Stimulated activated CD4-positive, alpha-beta T cell treated with anti-CD3 and anti-CD28 coated beads, Interleukin-4, amount 100 ng/mL, for 1 hour (primary cell): ENCODE measurements at regions not wholly inside any gene's neighbourhood (a gene's known extent, or its start where the extent isn't known, plus 50 kb on each side); places are given as distances from the start of the nearest gene placed in this dataset.

Experiments used
- DNase-seq: peaks from one replicate; pipeline ENCODE4 v3.0.0-alpha.2; 2020

GRCh38 chr2:128403814-128404708, 85.4 kb upstream of the HS6ST1 start:
- DNase-seq: no peak

- no peak for DNase-seq
Observed at GRCh38 chr2:128404709-128405466, 86.2 kb upstream of the HS6ST1 start.

DNA sequence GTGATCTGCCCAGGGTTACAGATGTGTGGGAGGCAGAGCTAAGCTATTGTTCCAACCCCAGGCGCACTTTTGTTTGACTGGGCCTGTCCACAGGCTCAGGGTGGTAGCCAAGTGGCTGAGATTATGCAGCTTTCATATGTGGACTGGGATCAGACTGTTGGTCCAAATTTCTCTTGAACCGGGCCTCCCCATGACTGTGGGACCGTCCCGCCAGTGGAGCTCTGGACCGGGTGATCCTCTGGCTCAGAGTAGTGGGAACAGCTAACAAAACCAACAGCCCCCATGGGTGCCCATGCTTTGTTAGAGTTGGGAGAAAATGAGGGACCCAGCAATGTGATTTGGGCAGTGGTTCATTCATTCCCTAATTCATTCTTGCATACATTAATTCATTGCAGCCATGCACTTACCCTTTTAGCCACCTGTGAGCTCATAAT, 86.8 kb upstream of the HS6ST1 start:
- no peak for DNase-seq

DNA sequence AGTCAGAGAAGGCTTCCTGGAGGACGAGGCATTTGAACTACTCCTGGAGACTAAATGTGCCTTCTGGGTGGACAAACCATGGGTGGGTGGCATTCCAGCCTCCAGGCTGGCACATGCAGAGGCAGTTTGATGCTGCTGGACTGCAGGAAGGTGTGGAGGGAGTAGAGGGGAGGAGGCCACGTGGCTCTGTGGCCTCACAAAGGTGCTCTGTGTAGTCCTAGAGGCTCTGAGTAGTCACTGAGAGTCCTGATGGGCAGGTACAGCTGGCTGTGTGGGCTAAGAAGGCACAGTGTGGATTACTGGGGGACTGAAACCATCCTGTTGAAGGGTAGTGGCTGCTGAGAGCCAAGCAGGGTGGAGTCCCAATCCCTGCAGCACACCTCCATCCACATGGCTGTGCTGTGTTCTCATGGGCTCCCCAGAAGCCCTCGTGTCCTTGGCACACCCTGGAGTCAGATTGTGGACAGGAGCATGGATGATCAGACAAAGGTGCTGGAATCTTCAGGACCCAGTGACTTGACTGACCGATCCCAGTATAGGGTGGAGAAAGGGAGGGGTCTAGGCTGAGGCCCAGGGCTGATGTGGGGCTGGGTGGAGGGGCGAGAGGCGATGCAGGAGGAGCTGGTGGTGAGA, 87.4 kb upstream of the HS6ST1 start:
- DNase-seq: no peak

DNA sequence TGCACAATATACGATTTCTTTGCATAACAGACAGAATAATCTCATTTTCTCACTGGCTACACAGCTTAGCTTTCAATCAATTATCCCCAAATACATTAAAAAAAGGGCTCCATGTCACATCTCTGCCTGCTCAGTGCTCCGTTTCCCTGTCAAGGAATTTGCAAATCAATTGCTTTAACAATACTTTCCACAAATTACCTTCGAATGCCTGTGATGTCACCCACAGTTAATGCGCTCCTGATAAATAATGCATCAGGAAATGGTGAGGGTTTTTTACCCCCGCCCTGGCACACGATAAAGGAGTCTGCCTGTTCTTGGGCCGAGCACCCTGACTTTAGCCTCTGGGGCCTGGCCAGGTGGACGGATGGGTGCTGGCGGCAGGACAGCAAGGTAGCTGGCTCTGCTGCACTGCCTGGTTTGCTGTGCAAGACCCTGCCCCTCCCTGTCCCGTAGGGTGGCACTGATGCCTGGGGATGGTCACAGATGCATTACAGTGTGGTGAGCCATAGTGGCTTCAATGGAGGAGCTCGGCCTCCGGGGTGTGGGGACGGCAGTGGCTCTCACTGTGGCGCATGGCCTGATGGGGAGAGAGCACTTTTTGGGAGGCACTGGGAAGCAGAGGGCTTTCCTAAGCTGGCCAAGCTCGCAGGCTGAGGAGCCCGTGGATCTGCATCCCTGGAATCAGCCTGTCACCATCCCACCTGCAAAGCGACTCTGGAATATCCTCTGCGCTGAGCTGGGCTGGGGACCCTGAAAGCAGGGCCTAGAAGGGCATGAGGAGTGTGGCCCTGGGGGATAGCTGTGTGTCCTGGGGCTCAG, 88.3 kb upstream of the HS6ST1 start:
- no peak for DNase-seq

GRCh38 chr2:128408349-128409305, 90.0 kb upstream of the HS6ST1 start:
- no peak for DNase-seq

DNA sequence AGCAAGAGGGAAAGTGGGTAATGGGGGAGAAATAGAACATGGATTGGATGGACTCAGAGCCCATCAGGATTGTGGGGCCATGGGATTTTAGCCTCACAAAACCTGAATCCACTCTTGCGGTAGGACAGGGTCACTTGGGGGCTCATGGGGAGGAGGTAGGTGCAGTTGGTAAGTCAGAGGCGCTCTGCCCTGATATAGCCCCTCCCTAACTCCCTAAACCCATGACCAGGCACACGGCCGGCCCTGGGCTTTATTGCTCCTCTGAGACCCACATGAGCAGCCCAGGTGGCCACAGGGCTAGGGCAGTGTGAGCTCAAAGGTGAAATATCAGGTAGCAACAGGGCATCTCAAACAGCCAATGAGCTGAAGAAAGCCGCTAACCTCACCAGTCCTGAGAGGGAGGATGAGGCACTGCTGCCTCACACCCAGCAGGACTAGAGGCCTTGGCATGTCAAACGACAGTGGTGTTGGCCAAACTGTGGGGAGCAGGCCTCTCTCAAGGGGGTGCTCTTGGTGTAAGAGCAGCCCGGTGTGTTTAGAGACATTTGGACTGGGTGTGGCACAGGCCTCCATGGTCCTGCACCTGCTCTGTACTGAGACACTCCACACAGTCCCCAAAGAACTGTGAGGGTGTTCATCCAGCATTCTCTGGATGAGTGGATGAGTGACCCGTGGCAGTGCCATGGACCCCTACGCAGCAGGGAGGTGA, 90.8 kb upstream of the HS6ST1 start:
- DNase-seq: no peak

GRCh38 chr2:128410035-128410757, 91.5 kb upstream of the HS6ST1 start:
- DNase-seq: no peak

DNA sequence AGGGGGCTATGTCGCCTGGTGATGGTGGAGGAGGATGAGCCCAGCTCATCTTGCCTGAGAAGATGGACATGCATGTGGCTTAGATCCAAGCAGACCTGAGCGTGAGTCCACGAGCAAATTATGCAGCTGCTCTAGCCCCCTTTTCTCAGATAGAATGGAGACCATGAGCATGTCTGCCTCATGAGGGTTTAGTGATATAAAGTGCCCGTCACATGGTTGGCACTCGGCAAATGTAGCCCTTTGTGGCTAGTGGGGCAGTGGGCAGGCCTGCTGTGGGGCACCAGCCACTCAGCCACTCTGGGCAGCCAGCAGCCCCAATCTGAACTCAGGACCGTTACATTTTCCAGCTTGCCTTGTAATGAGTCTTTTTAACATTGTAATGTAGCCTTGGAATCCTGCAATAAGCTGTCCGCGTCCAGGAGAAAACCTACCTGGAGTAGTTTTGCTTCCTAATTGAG, 92.1 kb upstream of the HS6ST1 start:
- no peak for DNase-seq

DNA sequence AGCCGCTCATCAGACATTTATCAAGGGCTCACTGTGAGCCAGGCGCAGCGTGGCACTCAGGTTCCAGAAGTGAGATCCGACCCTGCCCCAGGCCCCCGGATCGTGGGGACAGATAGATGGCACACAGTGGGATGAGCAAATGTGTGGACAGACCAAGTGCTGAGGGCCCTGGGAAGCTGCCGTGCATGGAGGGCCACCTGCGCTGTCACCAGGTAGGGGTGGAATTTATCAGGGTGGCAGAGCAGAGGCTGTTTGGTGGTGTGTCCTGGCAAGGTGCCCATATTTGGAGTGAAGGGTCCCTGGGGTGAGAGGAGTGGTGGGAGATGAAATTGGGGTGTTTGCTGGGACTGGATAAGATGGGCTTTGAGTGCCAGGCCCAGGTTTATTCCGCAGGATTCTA, 92.8 kb upstream of the HS6ST1 start:
- DNase-seq: no peak

DNA sequence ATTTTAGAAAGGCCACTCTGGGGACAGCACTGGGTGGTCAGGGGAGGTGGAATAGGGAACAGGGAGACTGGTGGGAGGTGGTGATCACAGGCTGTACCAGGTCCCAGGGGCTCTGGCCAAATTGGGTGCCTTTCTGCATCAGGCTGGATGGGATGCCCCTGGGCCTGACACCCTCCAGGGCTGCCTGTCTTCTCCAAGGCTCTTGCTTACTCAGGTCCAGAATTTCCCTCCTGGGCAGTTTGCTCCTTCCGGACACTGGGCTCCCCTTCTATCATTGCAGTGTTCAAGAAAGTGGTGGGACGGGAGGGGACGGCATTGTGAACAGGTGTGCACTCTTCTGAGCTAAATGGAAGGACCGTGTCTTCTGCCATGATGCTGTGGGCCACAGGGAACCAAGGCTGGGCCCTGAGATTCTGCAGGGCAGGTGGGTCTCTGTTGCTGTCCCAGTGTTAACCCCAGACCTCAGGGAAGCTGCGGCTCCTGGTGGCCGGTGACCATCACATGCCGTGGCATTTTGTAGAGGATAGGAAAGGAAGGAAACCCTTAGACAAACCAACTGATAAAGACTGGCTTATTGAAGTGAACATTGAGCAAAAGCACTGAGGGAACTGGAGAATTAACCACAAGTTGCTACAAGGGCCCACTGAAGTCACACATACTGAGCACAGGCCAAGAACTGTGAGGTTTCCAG, 93.7 kb upstream of the HS6ST1 start:
- no peak for DNase-seq

DNA sequence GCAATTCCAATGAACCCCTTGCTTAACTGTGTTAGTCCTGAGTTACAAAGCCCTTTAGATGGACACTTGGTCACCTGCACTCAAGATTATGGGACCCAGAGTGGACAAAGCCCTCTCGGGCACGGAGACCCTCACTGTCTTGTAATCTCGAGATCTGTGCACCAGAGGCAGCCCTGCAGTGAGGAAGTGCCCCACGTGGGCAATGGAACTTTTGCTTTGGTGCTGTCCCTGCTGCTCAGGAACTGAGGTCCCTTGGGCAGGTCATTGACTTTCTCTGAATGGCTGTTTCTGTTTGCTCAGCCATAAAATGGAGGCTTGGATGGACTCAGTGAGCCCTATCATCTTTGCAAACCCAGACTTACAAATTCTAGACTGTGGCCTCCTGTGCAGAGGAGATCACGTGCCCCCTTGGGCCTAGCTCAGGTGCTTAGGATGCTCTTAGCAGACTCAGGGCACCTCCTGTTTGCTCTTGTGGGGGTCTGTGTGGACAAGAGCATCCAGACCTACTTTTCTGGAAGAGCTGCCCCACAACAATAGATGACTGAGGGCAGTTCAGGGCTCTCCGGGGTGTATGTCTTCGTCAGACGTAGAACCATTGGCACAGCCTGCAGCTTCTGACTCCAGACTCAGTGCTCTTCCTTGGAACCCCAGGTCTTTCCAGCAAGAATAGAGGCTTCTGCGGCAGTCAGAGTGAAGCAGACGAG, 94.5 kb upstream of the HS6ST1 start:
- no peak for DNase-seq

DNA sequence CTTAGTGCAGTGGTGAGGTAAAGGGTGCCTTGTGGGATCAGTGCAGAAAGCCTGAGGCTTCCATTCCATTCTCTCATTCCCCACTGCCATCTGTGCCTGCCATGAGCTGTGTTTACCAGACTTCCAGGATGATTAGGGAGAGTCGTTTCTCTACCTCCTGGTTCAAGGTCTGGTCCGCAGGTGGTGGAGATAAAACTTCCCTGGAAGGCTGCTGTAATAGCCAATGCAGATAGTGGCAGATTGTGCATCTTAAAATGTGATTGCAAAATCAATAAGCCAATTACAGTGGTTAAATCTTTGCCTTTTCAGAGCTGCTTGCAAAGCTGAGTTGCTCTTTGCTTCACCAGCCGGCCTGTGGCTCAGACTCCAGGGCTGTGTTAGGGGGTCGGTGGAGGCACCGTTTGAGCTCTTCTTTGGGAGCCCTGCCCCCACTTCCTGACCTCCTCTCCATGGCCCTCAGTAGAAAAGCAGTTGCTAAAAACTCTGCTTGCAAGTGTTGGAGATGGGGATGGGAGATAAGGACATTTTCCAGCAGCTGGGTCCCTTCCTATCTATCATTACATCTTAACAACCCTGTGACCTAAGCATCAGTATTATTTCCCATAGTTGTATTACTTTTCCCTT, 95.2 kb upstream of the HS6ST1 start:
- no peak for DNase-seq

DNA sequence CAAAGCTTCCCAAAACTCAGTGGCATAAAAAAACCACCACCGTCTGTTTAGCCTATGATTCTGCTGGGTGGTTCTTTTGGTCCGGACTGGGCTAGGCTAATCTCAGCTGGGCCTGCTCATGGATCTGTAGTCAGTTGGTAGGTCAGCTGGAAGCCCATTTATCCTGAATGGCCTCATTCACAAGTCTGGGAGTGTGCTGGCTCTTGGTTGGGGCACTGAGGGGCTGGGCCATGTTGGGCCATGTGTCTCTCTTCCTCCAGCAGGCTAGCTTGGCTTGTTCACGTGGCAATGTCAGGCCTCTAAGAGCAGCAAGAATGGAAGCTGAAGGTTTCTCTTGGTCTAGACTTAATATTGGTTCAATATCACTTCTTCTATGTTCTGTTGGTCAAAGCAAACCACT, 95.7 kb upstream of the HS6ST1 start:
- no peak for DNase-seq

DNA sequence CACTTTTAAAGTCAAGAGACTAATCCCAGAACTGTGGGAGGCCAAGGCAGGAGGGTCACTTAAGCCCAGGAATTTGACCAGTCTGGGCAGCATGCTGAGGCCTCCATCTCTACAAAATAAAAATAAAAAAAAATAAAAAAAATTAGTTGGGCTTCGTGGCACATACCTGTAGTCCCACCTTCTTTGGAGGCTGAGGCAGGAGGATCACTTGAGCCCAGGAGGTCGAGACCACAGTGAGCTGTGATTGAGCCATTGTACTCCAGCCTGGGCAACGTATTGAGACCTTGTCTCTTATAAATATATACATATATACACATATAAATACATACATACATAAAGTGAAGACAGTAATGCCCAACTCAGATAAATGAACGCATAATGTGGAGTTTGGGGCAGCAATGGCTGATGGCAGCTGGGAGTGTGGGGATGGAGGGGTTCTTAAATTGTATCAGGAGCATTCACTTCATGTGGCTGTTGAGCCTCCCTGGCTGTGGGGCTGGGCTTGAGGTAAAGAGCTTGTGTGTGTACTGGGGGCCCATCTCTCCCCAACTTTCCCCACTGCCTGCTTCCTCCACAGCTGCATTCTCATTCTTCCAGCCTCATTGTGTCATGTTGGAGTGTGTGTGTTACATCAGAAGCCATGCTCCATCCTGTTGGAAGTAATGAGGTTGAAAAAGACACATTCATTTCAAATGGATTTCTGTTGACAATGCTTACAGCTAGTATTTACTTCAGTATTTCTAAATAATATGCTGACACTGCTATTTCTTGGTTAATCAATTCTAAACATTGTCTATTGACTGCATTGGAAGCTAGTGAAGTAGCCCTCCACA, 96.5 kb upstream of the HS6ST1 start:
- no peak for DNase-seq

GRCh38 chr2:128415779-128416061, 97.1 kb upstream of the HS6ST1 start:
- DNase-seq: no peak

- no peak for DNase-seq
Observed at GRCh38 chr2:128416109-128416785, 97.6 kb upstream of the HS6ST1 start.
